OCI-M1 (cell line): ENCODE measurements at regions not wholly inside any gene's neighbourhood (a gene's known extent, or its start where the extent isn't known, plus 50 kb on each side); places are given as distances from the start of the nearest gene placed in this dataset.

Experiments
- DNase-seq: peaks from one replicate; lab custom pipeline; 2025; lab: John Stamatoyannopoulos, UW

- DNase-seq = no peak
Observed at GRCh38 chrX:67872958-67873357, 329.1 kb downstream of the AR start.

GRCh38 chrX:67892401-67892800 is 348.6 kb downstream of the AR start:
- DNase-seq = no peak

GRCh38 chrX:67893931-67894330 is 350.1 kb downstream of the AR start:
- peak; percentile 5 for DNase-seq

- DNase-seq = peak; percentile 81
Observed at GRCh38 chrX:67917421-67918010, 373.7 kb downstream of the AR start.

GRCh38 chrX:67922966-67923365 is 379.1 kb downstream of the AR start:
- no peak for DNase-seq

GRCh38 chrX:67939270-67939669 is 395.4 kb downstream of the AR start:
- DNase-seq = no peak

- no peak for DNase-seq
Observed at GRCh38 chrX:67949270-67949669, 405.4 kb downstream of the AR start.

GRCh38 chrX:67953658-67954057 is 409.8 kb downstream of the AR start:
- DNase-seq = no peak

GRCh38 chrX:67961516-67961915 is 417.7 kb downstream of the AR start:
- DNase-seq = no peak
